ENCODE measurements at regions not wholly inside any gene's neighbourhood (a gene's known extent, or its start where the extent isn't known, plus 50 kb on each side); places are given as distances from the start of the nearest gene placed in this dataset.

GRCh38 chr3:153602801-153603200 is 440.8 kb downstream of the RAP2B start:
- no peak for TF ChIP-seq POLR2A (IDR thresholded peaks at IDR 0.05)
- no peak for TF ChIP-seq CTCF (IDR thresholded peaks at IDR 0.05)

Data from heart left ventricle (tissue), 13 donors.